WTC11 (cell line): ENCODE measurements at regions not wholly inside any gene's neighbourhood (a gene's known extent, or its start where the extent isn't known, plus 50 kb on each side); places are given as distances from the start of the nearest gene placed in this dataset.
A peak's percentile ranks its signal among the peaks of the same experiment; 100 is the strongest.

Source experiments
- ATAC-seq: fragments of 200-7000 bp; cut with Tn5 transposase; 2 replicates; pipeline ENCODE4 v1.10.0; 2021; ENCODE audit warnings: mild to moderate bottlenecking, moderate library complexity
- CTCF ChIA-PET: fragments of 300-600 bp; sonication (Branson Sonifier 250); formaldehyde crosslinking; loops from one replicate; lab custom pipeline; 2021; ENCODE audit warnings: antibody characterized with exemption; lab: Charles Lee
- POLR2A ChIA-PET: fragments of 350-600 bp; sonication (Branson Sonifier 250); formaldehyde crosslinking; loops from one replicate; lab custom pipeline; 2021; ENCODE audit warnings: antibody characterized with exemption; lab: Charles Lee
- DNase-seq: peaks from one replicate; pipeline ENCODE4 v3.0.0; 2021; ENCODE audit warnings: low spot score
- H3K27ac Mint-ChIP-seq: 2 replicates; pipeline ENCODE4 v1.8.0; 2021; ENCODE audit warnings: mixed read lengths
- H3K27me3 Mint-ChIP-seq: 2 replicates; pipeline ENCODE4 v1.8.0; 2021; ENCODE audit warnings: low read depth, mild to moderate bottlenecking, moderate library complexity, mixed read lengths
- H3K36me3 Mint-ChIP-seq: 2 replicates; pipeline ENCODE4 v1.8.0; 2021; ENCODE audit warnings: mixed read lengths
- H3K4me1 Mint-ChIP-seq: 2 replicates; pipeline ENCODE4 v1.8.0; 2022; ENCODE audit warnings: mixed read lengths
- H3K4me3 Mint-ChIP-seq: 2 replicates; pipeline ENCODE4 v1.8.0; 2021; ENCODE audit warnings: mild to moderate bottlenecking, moderate library complexity, mixed read lengths
- H3K9me3 Mint-ChIP-seq: 2 replicates; pipeline ENCODE4 v1.8.0; 2021; ENCODE audit warnings: mixed read lengths
- ELF4 ChIP-seq: sonication (generic); formaldehyde crosslinking; IDR thresholded peaks from 2 replicates; pipeline ENCODE4 v1.8.1; 2022; ENCODE audit warnings: low read depth, mild to moderate bottlenecking, moderate library complexity, missing genetic modification reagents
- ESRRA ChIP-seq: sonication (generic); formaldehyde crosslinking; IDR thresholded peaks from 2 replicates; pipeline ENCODE4 v1.8.1; 2022; ENCODE audit warnings: mild to moderate bottlenecking, missing genetic modification reagents, borderline replicate concordance
- FOXP1 ChIP-seq: sonication (generic); formaldehyde crosslinking; IDR thresholded peaks from 2 replicates; pipeline ENCODE4 v1.8.0; 2022; ENCODE audit warnings: missing genetic modification reagents, mild to moderate bottlenecking, moderate library complexity, borderline replicate concordance
- GTF2I ChIP-seq: fragments of 250-450 bp; sonication (Bioruptor Pico); conservative IDR thresholded peaks from 2 replicates; pipeline ENCODE4 v1.4.0; 2021; ENCODE audit warnings: mild to moderate bottlenecking
- JUN ChIP-seq: sonication (generic); formaldehyde crosslinking; IDR thresholded peaks from 2 replicates; pipeline ENCODE4 v1.8.0; 2023; ENCODE audit warnings: mild to moderate bottlenecking, missing genetic modification reagents
- KAT7 ChIP-seq: sonication (generic); formaldehyde crosslinking; IDR thresholded peaks from 2 replicates; pipeline ENCODE4 v1.8.1; 2023; ENCODE audit warnings: missing genetic modification reagents, mild to moderate bottlenecking, borderline replicate concordance
- NFYB ChIP-seq: sonication (generic); formaldehyde crosslinking; conservative IDR thresholded peaks from 2 replicates; pipeline ENCODE4 v1.8.0; 2022; ENCODE audit warnings: low read depth, missing genetic modification reagents
- NR1H2 ChIP-seq: sonication (generic); formaldehyde crosslinking; IDR thresholded peaks from 2 replicates; pipeline ENCODE4 v1.9.0; 2021; ENCODE audit warnings: mild to moderate bottlenecking, moderate library complexity, missing genetic modification reagents
- PRRX2 ChIP-seq: fragments of 250-450 bp; sonication (Bioruptor Pico); IDR thresholded peaks from 2 replicates; pipeline ENCODE4 v1.8.0; 2021; ENCODE audit warnings: mild to moderate bottlenecking
- SOX15 ChIP-seq: fragments of 250-450 bp; sonication (Bioruptor Pico); IDR thresholded peaks from 2 replicates; pipeline ENCODE4 v1.9.0; 2021; ENCODE audit warnings: mild to moderate bottlenecking
- TCF7 ChIP-seq: sonication (generic); formaldehyde crosslinking; IDR thresholded peaks from 2 replicates; pipeline ENCODE4 v1.8.0; 2022; ENCODE audit warnings: mild to moderate bottlenecking, low read depth, missing genetic modification reagents, moderate library complexity
- TEAD4 ChIP-seq: sonication (generic); formaldehyde crosslinking; IDR thresholded peaks from 2 replicates; pipeline ENCODE4 v1.8.0; 2022; ENCODE audit warnings: mild to moderate bottlenecking, missing genetic modification reagents
- TP53 ChIP-seq: sonication (generic); formaldehyde crosslinking; IDR thresholded peaks from 2 replicates; pipeline ENCODE4 v1.8.1; 2023; ENCODE audit warnings: mild to moderate bottlenecking, missing genetic modification reagents
- ZNF138 ChIP-seq: sonication (generic); formaldehyde crosslinking; conservative IDR thresholded peaks from 2 replicates; pipeline ENCODE4 v1.8.1; 2022; ENCODE audit warnings: mild to moderate bottlenecking, moderate library complexity, missing genetic modification reagents
- ZNF232 ChIP-seq: sonication (generic); formaldehyde crosslinking; IDR thresholded peaks from 2 replicates; pipeline ENCODE4 v1.8.0; 2022; ENCODE audit warnings: mild to moderate bottlenecking, missing genetic modification reagents
- TF ChIP-seq, protein P1 (sequence below): sonication (generic); formaldehyde crosslinking; IDR thresholded peaks from 2 replicates; pipeline ENCODE4 v1.8.1; 2023; ENCODE audit warnings: mild to moderate bottlenecking, missing genetic modification reagents, moderate library complexity
- TF ChIP-seq, protein P2 (sequence below): sonication (generic); formaldehyde crosslinking; IDR thresholded peaks from 2 replicates; pipeline ENCODE4 v1.8.1; 2023; ENCODE audit warnings: mild to moderate bottlenecking, missing genetic modification reagents, moderate library complexity
- TF ChIP-seq, protein P3 (sequence below): sonication (generic); formaldehyde crosslinking; IDR thresholded peaks from 2 replicates; pipeline ENCODE4 v1.8.1; 2023; ENCODE audit warnings: mild to moderate bottlenecking, missing genetic modification reagents
- TF ChIP-seq, protein P4 (sequence below): fragments of 250-450 bp; sonication (Bioruptor Pico); IDR thresholded peaks from 2 replicates; pipeline ENCODE4 v1.9.0; 2021; ENCODE audit warnings: mild to moderate bottlenecking
- TF ChIP-seq, protein P5 (sequence below): fragments of 250-450 bp; sonication (Bioruptor Pico); IDR thresholded peaks from 2 replicates; pipeline ENCODE4 v1.9.0; 2021; ENCODE audit warnings: mild to moderate bottlenecking, borderline replicate concordance
- TF ChIP-seq, protein P6 (sequence below): sonication (generic); formaldehyde crosslinking; IDR thresholded peaks from 2 replicates; pipeline ENCODE4 v1.8.1; 2022; ENCODE audit warnings: missing genetic modification reagents, borderline replicate concordance

DNA sequence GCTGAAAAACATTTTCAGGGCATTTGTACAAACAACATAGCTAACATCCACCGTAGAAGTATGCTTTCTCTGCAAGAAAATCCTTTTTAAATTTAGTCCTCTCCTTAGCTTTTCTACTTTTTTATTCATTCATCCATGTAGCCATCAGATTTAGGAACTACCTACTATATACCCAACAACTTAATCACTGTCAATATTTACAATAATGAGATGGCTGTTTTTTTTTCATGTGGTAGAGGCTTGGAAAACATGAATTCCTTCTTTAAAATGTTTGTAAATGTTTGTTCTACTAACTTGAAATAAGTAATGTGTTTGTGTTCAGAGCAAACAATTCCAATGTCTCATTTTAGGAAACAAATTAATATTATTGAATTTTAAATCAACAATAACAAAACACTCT lies 78.2 kb upstream of the CAV2 start:
- Mint-ChIP-seq H3K27me3 (no peaks in the 10 kb centered on the region), H3K9me3 (no peaks in the 10 kb centered on the region), H3K27ac (no peak overlapping the region), H3K36me3 (no peaks in the 10 kb centered on the region), H3K4me1 (peaks cover 26% of the 10 kb centered on the region), H3K4me3 (no peak overlapping the region)
- POLR2A ChIA-PET, result no interaction called here
- no peak for DNase-seq
- CTCF ChIA-PET, result no interaction called here
- ATAC-seq, result no peak
- no peak for TF ChIP-seq KAT7 (CRISPR knock-in tag)
- TF ChIP-seq TCF7, result no peak
- no peak for TF ChIP-seq NR1H2 (CRISPR knock-in tag)
- TF ChIP-seq, protein P1, sequence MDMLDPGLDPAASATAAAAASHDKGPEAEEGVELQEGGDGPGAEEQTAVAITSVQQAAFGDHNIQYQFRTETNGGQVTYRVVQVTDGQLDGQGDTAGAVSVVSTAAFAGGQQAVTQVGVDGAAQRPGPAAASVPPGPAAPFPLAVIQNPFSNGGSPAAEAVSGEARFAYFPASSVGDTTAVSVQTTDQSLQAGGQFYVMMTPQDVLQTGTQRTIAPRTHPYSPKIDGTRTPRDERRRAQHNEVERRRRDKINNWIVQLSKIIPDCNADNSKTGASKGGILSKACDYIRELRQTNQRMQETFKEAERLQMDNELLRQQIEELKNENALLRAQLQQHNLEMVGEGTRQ (CRISPR knock-in tag), result no peak
- no peak for TF ChIP-seq JUN (CRISPR knock-in tag)

DNA sequence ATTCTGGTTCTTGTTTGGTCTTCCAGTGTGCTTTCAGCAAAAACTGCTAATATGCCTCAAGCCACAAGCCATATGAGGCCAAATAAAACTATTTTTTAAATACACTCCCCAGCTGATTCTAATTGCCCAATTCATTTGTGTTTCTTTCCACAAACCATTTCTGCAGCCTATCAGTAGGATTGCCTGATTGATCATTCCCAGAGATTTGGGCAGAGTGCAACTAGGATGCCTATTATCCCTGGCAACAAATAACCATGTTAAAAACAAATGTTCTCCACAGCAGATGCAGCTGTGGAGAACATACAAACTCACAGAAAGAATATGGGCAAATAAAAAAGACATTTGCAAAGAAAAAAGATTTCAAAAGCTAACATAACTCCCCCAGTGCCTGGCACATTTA lies 76.9 kb upstream of the CAV2 start:
- TF ChIP-seq, protein P2, sequence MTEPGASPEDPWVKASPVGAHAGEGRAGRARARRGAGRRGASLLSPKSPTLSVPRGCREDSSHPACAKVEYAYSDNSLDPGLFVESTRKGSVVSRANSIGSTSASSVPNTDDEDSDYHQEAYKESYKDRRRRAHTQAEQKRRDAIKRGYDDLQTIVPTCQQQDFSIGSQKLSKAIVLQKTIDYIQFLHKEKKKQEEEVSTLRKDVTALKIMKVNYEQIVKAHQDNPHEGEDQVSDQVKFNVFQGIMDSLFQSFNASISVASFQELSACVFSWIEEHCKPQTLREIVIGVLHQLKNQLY (CRISPR knock-in tag), result no peak
- TF ChIP-seq ESRRA, result no peak
- H3K27ac Mint-ChIP-seq, result no peak overlapping the region
- no peaks in the 10 kb centered on the region for H3K9me3 Mint-ChIP-seq
- POLR2A ChIA-PET, result no interaction called here
- DNase-seq (no peak), ATAC-seq (no peak)
- H3K36me3 Mint-ChIP-seq, result no peaks in the 10 kb centered on the region
- peaks cover 21% of the 10 kb centered on the region for H3K4me1 Mint-ChIP-seq
- no peaks in the 10 kb centered on the region for H3K27me3 Mint-ChIP-seq
- H3K4me3 Mint-ChIP-seq, result no peak overlapping the region
- CTCF ChIA-PET, result no interaction called here

DNA sequence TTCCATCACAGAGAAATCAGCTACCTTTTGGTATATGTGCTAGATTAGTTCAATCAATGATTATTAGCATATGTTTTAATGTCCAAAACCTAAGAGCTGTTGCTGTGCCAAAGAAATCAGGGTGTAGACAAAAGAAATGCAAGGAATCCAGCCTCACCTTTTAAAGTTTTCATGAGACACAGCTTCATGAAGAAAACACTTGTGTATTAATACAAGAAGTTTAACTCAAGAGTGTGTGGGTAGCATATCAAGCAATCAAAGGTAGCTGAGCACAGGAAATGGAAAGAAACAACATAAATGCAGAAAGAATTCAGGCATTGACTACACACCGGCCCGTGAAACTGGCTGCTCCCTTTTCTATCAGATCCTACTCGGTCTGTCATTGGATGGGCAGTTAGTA lies 76.0 kb upstream of the CAV2 start:
- Mint-ChIP-seq H3K27me3 (no peaks in the 10 kb centered on the region), H3K27ac (no peak overlapping the region), H3K4me3 (no peak overlapping the region), H3K36me3 (no peaks in the 10 kb centered on the region), H3K9me3 (no peaks in the 10 kb centered on the region), H3K4me1 (peaks cover 14% of the 10 kb centered on the region)
- TF ChIP-seq GTF2I, result no peak
- no peak for TF ChIP-seq TEAD4 (CRISPR knock-in tag)
- TF ChIP-seq, protein P3, sequence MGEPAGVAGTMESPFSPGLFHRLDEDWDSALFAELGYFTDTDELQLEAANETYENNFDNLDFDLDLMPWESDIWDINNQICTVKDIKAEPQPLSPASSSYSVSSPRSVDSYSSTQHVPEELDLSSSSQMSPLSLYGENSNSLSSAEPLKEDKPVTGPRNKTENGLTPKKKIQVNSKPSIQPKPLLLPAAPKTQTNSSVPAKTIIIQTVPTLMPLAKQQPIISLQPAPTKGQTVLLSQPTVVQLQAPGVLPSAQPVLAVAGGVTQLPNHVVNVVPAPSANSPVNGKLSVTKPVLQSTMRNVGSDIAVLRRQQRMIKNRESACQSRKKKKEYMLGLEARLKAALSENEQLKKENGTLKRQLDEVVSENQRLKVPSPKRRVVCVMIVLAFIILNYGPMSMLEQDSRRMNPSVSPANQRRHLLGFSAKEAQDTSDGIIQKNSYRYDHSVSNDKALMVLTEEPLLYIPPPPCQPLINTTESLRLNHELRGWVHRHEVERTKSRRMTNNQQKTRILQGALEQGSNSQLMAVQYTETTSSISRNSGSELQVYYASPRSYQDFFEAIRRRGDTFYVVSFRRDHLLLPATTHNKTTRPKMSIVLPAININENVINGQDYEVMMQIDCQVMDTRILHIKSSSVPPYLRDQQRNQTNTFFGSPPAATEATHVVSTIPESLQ, result no peak
- TF ChIP-seq, protein P4, sequence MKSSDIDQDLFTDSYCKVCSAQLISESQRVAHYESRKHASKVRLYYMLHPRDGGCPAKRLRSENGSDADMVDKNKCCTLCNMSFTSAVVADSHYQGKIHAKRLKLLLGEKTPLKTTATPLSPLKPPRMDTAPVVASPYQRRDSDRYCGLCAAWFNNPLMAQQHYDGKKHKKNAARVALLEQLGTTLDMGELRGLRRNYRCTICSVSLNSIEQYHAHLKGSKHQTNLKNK (CRISPR knock-in tag), result no peak
- TF ChIP-seq TCF7, result no peak
- no peak for TF ChIP-seq NFYB
- TF ChIP-seq ZNF138 (CRISPR knock-in tag), result no peak
- no peak for TF ChIP-seq FOXP1 (CRISPR knock-in tag)
- TF ChIP-seq JUN (CRISPR knock-in tag), result no peak
- ATAC-seq, result peak; percentile 43; the same call in 1 of the 2 replicates
- no peak for DNase-seq
- POLR2A ChIA-PET, result no interaction called here
- CTCF ChIA-PET, result no interaction called here

DNA sequence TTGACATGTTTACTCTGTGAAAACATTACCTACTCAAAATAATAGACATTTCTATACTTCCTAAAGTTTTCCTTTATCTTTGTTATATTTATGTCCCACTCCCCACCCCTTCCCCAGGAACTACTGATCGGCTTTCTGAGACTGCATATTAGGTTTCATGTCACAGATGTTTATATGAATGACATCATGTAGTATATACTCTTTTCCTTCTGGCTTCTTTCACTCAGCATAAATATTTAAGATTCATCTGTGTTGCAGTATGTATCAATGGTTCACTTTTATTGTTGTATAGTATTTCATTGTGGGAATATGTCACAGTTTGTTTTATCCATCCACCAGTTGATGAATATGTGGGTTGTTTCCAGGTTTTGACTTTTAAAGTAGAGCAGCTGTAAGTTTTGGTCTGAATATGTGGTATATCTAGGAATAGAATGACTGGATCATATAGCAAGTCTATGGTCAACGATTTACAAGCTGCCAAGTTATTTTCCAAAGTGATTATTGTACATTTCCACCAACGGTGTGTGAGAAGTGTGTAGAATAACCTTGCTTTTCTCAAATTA lies 73.8 kb upstream of the CAV2 start:
- ChIA-PET CTCF (no interaction called here), POLR2A (no interaction called here)
- no peak for DNase-seq
- no peaks in the 10 kb centered on the region for H3K27me3 Mint-ChIP-seq
- H3K4me1 Mint-ChIP-seq, result peaks cover 11% of the 10 kb centered on the region
- no peak overlapping the region for H3K4me3 Mint-ChIP-seq
- H3K27ac Mint-ChIP-seq, result no peak overlapping the region
- no peaks in the 10 kb centered on the region for H3K36me3 Mint-ChIP-seq
- no peaks in the 10 kb centered on the region for H3K9me3 Mint-ChIP-seq
- no peak for ATAC-seq
- TF ChIP-seq NFYB, result no peak
- TF ChIP-seq, protein P5, sequence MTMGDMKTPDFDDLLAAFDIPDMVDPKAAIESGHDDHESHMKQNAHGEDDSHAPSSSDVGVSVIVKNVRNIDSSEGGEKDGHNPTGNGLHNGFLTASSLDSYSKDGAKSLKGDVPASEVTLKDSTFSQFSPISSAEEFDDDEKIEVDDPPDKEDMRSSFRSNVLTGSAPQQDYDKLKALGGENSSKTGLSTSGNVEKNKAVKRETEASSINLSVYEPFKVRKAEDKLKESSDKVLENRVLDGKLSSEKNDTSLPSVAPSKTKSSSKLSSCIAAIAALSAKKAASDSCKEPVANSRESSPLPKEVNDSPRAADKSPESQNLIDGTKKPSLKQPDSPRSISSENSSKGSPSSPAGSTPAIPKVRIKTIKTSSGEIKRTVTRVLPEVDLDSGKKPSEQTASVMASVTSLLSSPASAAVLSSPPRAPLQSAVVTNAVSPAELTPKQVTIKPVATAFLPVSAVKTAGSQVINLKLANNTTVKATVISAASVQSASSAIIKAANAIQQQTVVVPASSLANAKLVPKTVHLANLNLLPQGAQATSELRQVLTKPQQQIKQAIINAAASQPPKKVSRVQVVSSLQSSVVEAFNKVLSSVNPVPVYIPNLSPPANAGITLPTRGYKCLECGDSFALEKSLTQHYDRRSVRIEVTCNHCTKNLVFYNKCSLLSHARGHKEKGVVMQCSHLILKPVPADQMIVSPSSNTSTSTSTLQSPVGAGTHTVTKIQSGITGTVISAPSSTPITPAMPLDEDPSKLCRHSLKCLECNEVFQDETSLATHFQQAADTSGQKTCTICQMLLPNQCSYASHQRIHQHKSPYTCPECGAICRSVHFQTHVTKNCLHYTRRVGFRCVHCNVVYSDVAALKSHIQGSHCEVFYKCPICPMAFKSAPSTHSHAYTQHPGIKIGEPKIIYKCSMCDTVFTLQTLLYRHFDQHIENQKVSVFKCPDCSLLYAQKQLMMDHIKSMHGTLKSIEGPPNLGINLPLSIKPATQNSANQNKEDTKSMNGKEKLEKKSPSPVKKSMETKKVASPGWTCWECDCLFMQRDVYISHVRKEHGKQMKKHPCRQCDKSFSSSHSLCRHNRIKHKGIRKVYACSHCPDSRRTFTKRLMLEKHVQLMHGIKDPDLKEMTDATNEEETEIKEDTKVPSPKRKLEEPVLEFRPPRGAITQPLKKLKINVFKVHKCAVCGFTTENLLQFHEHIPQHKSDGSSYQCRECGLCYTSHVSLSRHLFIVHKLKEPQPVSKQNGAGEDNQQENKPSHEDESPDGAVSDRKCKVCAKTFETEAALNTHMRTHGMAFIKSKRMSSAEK (CRISPR knock-in tag), result no peak
- no peak for TF ChIP-seq ELF4 (CRISPR knock-in tag)
- no peak for TF ChIP-seq TP53 (CRISPR knock-in tag)
- no peak for TF ChIP-seq PRRX2
- no peak for TF ChIP-seq ZNF232 (CRISPR knock-in tag)
- TF ChIP-seq JUN (CRISPR knock-in tag), result no peak
- no peak for TF ChIP-seq SOX15 (CRISPR knock-in tag)
- TF ChIP-seq, protein P6, sequence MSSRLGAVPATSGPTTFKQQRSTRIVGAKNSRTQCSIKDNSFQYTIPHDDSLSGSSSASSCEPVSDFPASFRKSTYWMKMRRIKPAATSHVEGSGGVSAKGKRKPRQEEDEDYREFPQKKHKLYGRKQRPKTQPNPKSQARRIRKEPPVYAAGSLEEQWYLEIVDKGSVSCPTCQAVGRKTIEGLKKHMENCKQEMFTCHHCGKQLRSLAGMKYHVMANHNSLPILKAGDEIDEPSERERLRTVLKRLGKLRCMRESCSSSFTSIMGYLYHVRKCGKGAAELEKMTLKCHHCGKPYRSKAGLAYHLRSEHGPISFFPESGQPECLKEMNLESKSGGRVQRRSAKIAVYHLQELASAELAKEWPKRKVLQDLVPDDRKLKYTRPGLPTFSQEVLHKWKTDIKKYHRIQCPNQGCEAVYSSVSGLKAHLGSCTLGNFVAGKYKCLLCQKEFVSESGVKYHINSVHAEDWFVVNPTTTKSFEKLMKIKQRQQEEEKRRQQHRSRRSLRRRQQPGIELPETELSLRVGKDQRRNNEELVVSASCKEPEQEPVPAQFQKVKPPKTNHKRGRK (CRISPR knock-in tag), result no peak
